ENCODE measurements at regions not wholly inside any gene's neighbourhood (a gene's known extent, or its start where the extent isn't known, plus 50 kb on each side); places are given as distances from the start of the nearest gene placed in this dataset.

- TF ChIP-seq POLR2A (IDR thresholded peaks at IDR 0.05) (no peak), CTCF (IDR thresholded peaks at IDR 0.05) (no peak)
Observed at GRCh38 chr10:33126742-33127141, 168.7 kb upstream of the ITGB1 start.
